ENCODE measurements at regions not wholly inside any gene's neighbourhood (a gene's known extent, or its start where the extent isn't known, plus 50 kb on each side); places are given as distances from the start of the nearest gene placed in this dataset.
"Not testable (repeated sequence)": the region's sequence is repeated elsewhere in the genome, so short reads cannot be mapped to it uniquely, and the experiment has no call there.

GRCh38 chr9:103601287-103601686 is 492.8 kb upstream of the SMC2 start:
- DNase-seq (ENCODE audit: extremely low read depth, low read depth, low spot score), result no peak

- not testable (repeated sequence) for DNase-seq (ENCODE audit: extremely low read depth, low read depth, low spot score)
Measured at GRCh38 chr9:103611950-103612349, 482.2 kb upstream of the SMC2 start.

- no peak for DNase-seq (ENCODE audit: extremely low read depth, low read depth, low spot score)
Measured at GRCh38 chr9:103615994-103616393, 478.1 kb upstream of the SMC2 start.

GRCh38 chr9:103617046-103617445 is 477.1 kb upstream of the SMC2 start:
- DNase-seq (ENCODE audit: extremely low read depth, low read depth, low spot score), result no peak

- DNase-seq (ENCODE audit: extremely low read depth, low read depth, low spot score), result no peak
Measured at GRCh38 chr9:103625161-103625804, 468.8 kb upstream of the SMC2 start.

GRCh38 chr9:103627731-103628130 is 466.4 kb upstream of the SMC2 start:
- no peak for DNase-seq (ENCODE audit: extremely low read depth, low read depth, low spot score)

GRCh38 chr9:103649086-103649485 is 445.0 kb upstream of the SMC2 start:
- no peak for DNase-seq (ENCODE audit: extremely low read depth, low read depth, low spot score)

GRCh38 chr9:103658156-103658555 is 436.0 kb upstream of the SMC2 start:
- no peak for DNase-seq (ENCODE audit: extremely low read depth, low read depth, low spot score)

GRCh38 chr9:103660830-103661229 is 433.3 kb upstream of the SMC2 start:
- no peak for DNase-seq (ENCODE audit: extremely low read depth, low read depth, low spot score)

- no peak for DNase-seq (ENCODE audit: extremely low read depth, low read depth, low spot score)
Measured at GRCh38 chr9:103661663-103662062, 432.4 kb upstream of the SMC2 start.

- no peak for DNase-seq (ENCODE audit: extremely low read depth, low read depth, low spot score)
Measured at GRCh38 chr9:103669296-103669695, 424.8 kb upstream of the SMC2 start.

- no peak for DNase-seq (ENCODE audit: extremely low read depth, low read depth, low spot score)
Measured at GRCh38 chr9:103674271-103674670, 419.8 kb upstream of the SMC2 start.

GRCh38 chr9:103680581-103680980 is 413.5 kb upstream of the SMC2 start:
- no peak for DNase-seq (ENCODE audit: extremely low read depth, low read depth, low spot score)

GRCh38 chr9:103681435-103681834 is 412.7 kb upstream of the SMC2 start:
- no peak for DNase-seq (ENCODE audit: extremely low read depth, low read depth, low spot score)

- DNase-seq (ENCODE audit: extremely low read depth, low read depth, low spot score), result no peak
Measured at GRCh38 chr9:103700195-103700962, 393.7 kb upstream of the SMC2 start.

GRCh38 chr9:103702572-103702971 is 391.5 kb upstream of the SMC2 start:
- DNase-seq (ENCODE audit: extremely low read depth, low read depth, low spot score), result no peak

- no peak for DNase-seq (ENCODE audit: extremely low read depth, low read depth, low spot score)
Measured at GRCh38 chr9:103707181-103707580, 386.9 kb upstream of the SMC2 start.

GRCh38 chr9:103709366-103709765 is 384.7 kb upstream of the SMC2 start:
- no peak for DNase-seq (ENCODE audit: extremely low read depth, low read depth, low spot score)

- no peak for DNase-seq (ENCODE audit: extremely low read depth, low read depth, low spot score)
Measured at GRCh38 chr9:103713631-103714030, 380.5 kb upstream of the SMC2 start.

GRCh38 chr9:103714992-103715391 is 379.1 kb upstream of the SMC2 start:
- no peak for DNase-seq (ENCODE audit: extremely low read depth, low read depth, low spot score)

- DNase-seq (ENCODE audit: extremely low read depth, low read depth, low spot score), result no peak
Measured at GRCh38 chr9:103721056-103721455, 373.1 kb upstream of the SMC2 start.

- no peak for DNase-seq (ENCODE audit: extremely low read depth, low read depth, low spot score)
Measured at GRCh38 chr9:103730866-103731265, 363.2 kb upstream of the SMC2 start.

Measured in glomerular endothelial cell (primary cell).